OCI-LY1 (cell line): ENCODE measurements at regions not wholly inside any gene's neighbourhood (a gene's known extent, or its start where the extent isn't known, plus 50 kb on each side); places are given as distances from the start of the nearest gene placed in this dataset.

Experiments
- CTCF ChIP-seq: fragments of 200-600 bp; sonication (generic), shearing (Covaris generic); IDR thresholded peaks from 2 replicates; pipeline ENCODE4 v1.5.1; 2017; ENCODE audit warnings: mild to moderate bottlenecking, antibody characterized with exemption, low read length, moderate library complexity, mixed read lengths
- EZH2 ChIP-seq: fragments of 200-600 bp; sonication (generic), shearing (Covaris generic); IDR thresholded peaks from 2 replicates; pipeline ENCODE4 v1.8.0; 2017; ENCODE audit warnings: borderline replicate concordance, mixed run types, mild to moderate bottlenecking, antibody characterized with exemption, low read length, moderate library complexity, mixed read lengths

- TF ChIP-seq CTCF (no peak), EZH2 (no peak)
Measured at GRCh38 chr2:111618226-111618977, 265.6 kb downstream of the ANAPC1 start.
